Stimulated activated CD4-positive, alpha-beta T cell treated with anti-CD3 and anti-CD28 coated beads, Interleukin-4, amount 100 ng/mL, for 48 hours (primary cell): ENCODE measurements at regions not wholly inside any gene's neighbourhood (a gene's known extent, or its start where the extent isn't known, plus 50 kb on each side); places are given as distances from the start of the nearest gene placed in this dataset.
"Not testable (repeated sequence)": the region's sequence is repeated elsewhere in the genome, so short reads cannot be mapped to it uniquely, and the experiment has no call there.

Experiments
- DNase-seq, 2 donors: peaks; one replicate each; pipeline ENCODE4 v3.0.0-alpha.2; 2020; ENCODE audit warnings: low read depth in 2 of 2

- no peak for DNase-seq
These were observed 253.3 kb upstream of the FOXF1 start for GRCh38 chr16:86256995-86257394.

DNA sequence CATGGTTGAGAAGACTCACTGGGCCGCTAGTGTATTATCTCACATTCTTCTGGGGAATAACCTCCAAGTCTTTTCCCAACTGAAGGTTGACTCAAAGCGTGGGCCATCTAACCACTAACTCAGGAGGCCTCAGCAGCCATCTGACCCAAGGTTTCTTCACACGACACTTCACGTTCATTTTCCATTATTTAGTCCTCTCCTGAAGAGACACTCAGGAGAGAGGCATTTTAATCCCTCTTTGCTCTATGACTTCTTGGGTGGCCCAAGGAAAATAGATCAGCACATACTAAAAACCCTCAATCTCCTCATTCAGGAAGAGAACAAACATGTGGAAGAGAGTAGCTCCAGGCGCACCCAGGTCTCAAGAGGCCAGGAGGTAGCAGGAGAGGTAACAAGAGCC, 252.8 kb upstream of the FOXF1 start:
- no peak for DNase-seq

GRCh38 chr16:86258713-86259112, 251.6 kb upstream of the FOXF1 start:
- no peak for DNase-seq

GRCh38 chr16:86259499-86259898, 250.8 kb upstream of the FOXF1 start:
- DNase-seq: no peak

DNA sequence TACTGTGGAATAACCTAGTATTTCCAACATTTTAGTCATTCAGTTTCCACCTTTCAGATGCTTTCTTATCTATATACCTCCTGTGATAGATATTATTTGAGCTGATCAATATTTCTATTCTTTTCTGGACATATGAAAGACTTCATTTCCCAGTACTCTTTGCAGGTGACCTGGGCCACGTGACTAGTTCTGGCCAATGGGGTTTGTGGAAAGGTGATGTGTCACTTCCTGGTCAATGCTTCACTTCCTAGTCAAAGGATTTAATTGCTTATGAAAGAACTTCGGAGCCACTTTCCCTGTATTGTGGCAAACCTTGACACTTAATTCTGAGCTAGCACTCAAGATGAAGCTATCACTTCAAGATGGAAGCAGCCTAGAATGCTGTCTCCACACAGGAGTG, 248.9 kb upstream of the FOXF1 start:
- no peak for DNase-seq

DNA sequence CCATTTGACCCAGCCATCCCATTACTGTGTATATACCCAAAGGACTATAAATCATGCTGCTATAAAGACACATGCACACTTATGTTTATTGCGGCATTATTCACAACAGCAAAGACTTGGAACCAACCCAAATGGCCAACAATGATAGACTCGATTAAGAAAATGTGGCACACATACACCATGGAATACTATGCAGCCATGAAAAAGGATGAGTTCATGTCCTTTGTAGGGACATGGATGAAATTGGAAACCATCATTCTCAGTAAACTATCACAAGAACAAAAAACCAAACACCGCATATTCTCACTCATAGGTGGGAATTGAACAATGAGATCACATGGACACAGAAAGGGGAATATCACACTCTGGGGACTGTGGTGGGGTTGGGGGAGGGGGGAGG, 242.7 kb upstream of the FOXF1 start:
- not testable (repeated sequence) for DNase-seq

GRCh38 chr16:86270696-86271095, 239.6 kb upstream of the FOXF1 start:
- no peak for DNase-seq

DNA sequence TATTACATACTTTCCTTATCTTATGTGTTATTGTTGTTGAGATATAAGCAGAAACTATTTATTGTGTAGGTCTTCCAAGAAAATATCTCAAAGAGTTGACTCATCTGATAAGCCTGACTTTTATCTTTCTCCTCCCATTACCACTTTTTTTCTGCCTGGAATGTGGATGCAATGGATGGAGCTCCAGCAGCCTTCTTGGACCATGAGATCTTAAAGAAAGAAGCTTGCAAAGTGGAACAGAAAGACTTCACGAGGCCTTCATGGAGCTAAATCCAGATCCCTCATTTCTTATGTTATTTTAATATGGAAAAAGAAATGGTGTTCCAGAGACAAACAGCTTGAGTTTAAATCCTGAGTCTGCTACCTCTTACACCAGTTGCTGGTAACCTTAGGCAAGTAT, 237.6 kb upstream of the FOXF1 start:
- DNase-seq: no peak

DNA sequence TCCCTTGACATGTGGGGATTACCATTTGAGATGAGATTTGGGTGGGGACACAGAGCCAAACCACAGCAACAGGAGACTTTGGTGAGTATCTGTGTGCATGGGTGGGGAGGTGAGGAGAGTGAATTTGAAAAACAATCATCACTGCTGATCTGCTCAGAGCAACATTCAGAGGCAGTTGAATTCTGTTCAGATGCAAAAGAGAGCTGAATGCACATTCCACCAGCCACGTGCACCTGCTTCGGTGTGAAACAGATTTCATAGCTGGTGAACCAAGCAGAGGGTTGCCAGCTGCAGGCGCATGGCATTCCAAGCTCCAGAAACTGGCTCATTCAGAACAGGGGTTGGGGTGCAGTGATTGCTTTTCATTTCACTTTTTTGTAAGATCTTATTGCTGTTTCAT, 233.1 kb upstream of the FOXF1 start:
- no peak for DNase-seq

GRCh38 chr16:86277859-86278258, 232.5 kb upstream of the FOXF1 start:
- DNase-seq: not testable (repeated sequence)

GRCh38 chr16:86281421-86281820, 228.9 kb upstream of the FOXF1 start:
- DNase-seq: no peak

GRCh38 chr16:86283944-86284343, 226.4 kb upstream of the FOXF1 start:
- DNase-seq: no peak

- DNase-seq: no peak
These were observed 224.9 kb upstream of the FOXF1 start for GRCh38 chr16:86285421-86285820.

DNA sequence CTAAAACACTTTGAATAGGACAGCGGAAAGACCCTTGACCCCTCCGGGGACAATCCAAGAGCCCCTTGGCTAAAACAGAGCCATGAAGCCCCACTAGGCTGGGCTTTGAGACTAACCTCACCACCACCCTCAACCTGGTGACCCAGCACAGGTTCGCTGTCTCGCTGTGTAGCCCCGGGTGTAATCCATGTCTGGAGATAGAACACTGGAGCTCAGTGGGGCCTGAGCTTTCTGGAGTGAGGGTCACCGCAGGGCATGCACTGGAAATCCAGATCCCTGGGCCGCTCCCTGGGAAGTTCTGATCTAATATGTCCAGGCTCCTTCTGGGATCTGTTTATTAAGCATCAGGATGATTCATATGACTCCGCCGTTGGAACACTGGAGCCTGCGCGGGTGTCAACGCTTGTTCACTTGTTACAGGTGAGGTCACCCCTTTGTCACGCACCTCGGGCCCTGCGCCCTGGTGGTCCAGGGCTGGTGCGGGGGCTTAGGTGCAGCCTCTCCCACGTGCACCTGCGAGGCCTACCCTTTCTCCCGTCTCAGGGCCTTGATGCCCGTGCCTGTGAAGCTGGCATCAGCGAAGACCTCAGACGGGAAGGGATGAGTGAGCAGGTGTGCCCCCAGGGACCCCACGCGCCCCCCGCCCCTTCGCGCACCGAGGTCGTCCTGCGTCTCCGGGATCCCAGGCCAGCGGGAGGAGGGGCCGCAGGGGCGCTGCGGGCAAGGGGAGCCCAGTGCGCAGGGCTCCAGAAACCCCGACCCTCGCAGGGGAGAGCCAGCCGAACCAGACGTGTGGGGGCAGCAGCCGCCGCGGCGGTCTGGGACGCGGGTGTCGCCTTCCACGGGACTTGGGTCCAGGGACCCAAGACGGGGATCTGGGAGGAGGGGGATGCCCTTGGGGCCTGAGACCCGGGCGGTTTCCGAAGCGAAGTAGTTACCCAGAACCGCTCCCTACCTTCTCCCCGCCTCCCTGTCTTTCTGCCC, 224.1 kb upstream of the FOXF1 start:
- DNase-seq: no peak

GRCh38 chr16:86286991-86287663, 223.2 kb upstream of the FOXF1 start:
- DNase-seq: no peak

- no peak for DNase-seq
These were observed 222.6 kb upstream of the FOXF1 start for GRCh38 chr16:86287664-86288201.

GRCh38 chr16:86288716-86289294, 221.5 kb upstream of the FOXF1 start:
- DNase-seq: no peak

DNA sequence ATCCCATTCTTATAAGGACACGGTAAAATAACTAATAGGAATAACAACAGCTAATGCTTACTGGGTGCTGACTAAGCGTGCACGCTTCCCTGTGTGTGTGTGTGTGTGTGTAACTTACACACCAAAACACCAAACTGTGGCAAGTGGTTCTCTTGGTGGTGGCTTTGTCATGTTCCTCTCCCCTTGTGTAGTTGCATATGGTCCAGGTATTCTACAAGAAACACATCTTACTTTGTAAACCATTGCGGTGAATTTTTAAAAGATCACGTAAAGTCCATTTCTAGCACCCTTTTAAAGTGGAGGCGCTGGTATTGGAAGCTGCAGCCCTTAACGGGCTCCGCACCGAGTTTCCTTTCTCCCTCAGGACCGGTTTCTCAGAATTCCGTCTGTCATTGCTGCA, 221.0 kb upstream of the FOXF1 start:
- no peak for DNase-seq

DNA sequence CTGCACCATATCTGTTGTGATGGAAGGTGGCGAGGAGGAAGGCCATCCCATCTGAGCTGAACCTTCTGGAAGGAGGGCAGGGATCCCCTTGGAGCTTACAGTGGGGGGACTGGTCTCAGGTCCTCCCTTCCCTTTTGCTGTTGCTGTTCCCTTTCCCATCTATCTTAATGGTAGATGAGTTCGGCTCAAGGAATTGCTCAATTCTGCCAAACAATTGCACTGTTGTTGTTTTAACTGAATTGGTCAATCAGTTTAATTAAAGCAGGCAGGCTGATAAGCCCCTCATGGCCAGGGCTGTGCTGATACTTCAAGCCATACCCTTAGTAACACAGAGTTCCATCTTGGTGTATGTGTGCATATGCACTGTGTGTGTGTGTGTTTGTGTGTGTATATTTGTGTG, 220.4 kb upstream of the FOXF1 start:
- DNase-seq: no peak

GRCh38 chr16:86291491-86291890, 218.8 kb upstream of the FOXF1 start:
- no peak for DNase-seq

GRCh38 chr16:86292171-86292775, 218.1 kb upstream of the FOXF1 start:
- no peak for DNase-seq

- no peak for DNase-seq
These were observed 217.4 kb upstream of the FOXF1 start for GRCh38 chr16:86292942-86293341.
